H1 (cell line): ENCODE measurements at regions not wholly inside any gene's neighbourhood (a gene's known extent, or its start where the extent isn't known, plus 50 kb on each side); places are given as distances from the start of the nearest gene placed in this dataset.

Source experiments
- CTCF ChIA-PET: fragments of 300-600 bp; sonication (Branson Sonifier 250); formaldehyde crosslinking; loops from one replicate; lab custom pipeline; 2021; ENCODE audit not compliant: partially characterized antibody; lab: Charles Lee
- POLR2A ChIA-PET: fragments of 300-600 bp; sonication (Branson Sonifier 250); formaldehyde crosslinking; loops from one replicate; lab custom pipeline; 2021; ENCODE audit warnings: inconsistent platforms; ENCODE audit not compliant: partially characterized antibody; lab: Charles Lee
- DNase-seq, 2 experiments: peaks; one replicate each; pipeline versions ENCODE4 v3.0.0 to v3.0.0-alpha.2; 2010 to 2022; ENCODE audit warnings: low spot score in 2 of 2, low read depth in 1 of 2, mixed read lengths in 1 of 2
- FAIRE-seq: peaks from 2 replicates; lab custom pipeline; 2011; peaks lifted over from hg19 to GRCh38; lab: Jason Lieb, UNC
- H2AFZ ChIP-seq: 2 replicates; pipeline ENCODE4 v1.8.1; 2012; ENCODE audit warnings: low read length, inconsistent platforms
- H2AK5ac ChIP-seq: 2 replicates; pipeline ENCODE4 v1.6.1; 2013; ENCODE audit warnings: low read depth, low read length
- H2BK120ac ChIP-seq: replicated peaks from 2 replicates; pipeline ENCODE3; 2013; ENCODE audit warnings: low read depth, low read length, inconsistent platforms
- H2BK12ac ChIP-seq: 2 replicates; pipeline ENCODE4 v1.6.1; 2013; ENCODE audit warnings: low read depth, low read length
- H2BK15ac ChIP-seq: 2 replicates; pipeline ENCODE4 v1.6.1; 2013; ENCODE audit warnings: low read length
- H2BK20ac ChIP-seq: 2 replicates; pipeline ENCODE4 v1.6.1; 2013; ENCODE audit warnings: low read length
- H2BK5ac ChIP-seq: 2 replicates; pipeline ENCODE4 v1.6.1; 2013; ENCODE audit warnings: low read depth, low read length
- H3K14ac ChIP-seq: 2 replicates; pipeline ENCODE4 v1.6.1; 2013; ENCODE audit warnings: inconsistent platforms; ENCODE audit not compliant: insufficient read length
- H3K18ac ChIP-seq: 2 replicates; pipeline ENCODE4 v1.6.1; 2013; ENCODE audit warnings: low read length; ENCODE audit errors: extremely low read depth
- H3K23ac ChIP-seq: 2 replicates; pipeline ENCODE4 v1.6.1; 2013; ENCODE audit warnings: inconsistent platforms; ENCODE audit not compliant: insufficient read length
- H3K23me2 ChIP-seq: 2 replicates; pipeline ENCODE4 v1.6.1; 2013; ENCODE audit warnings: low read depth, low read length
- H3K27ac ChIP-seq: 2 replicates; pipeline ENCODE4 v1.6.1; 2011; ENCODE audit warnings: low read depth, low read length, inconsistent platforms
- H3K27me3 ChIP-seq, 4 experiments: replicated peaks in 1 of 4; 1 replicate in 1 of 4; 2 replicates in 3 of 4; pipeline versions ENCODE4 v1.6.1 to v1.8.1; 2011 to 2013; ENCODE audit warnings: low read length in 3 of 4, mild to moderate bottlenecking in 3 of 4, inconsistent platforms in 2 of 4, mixed read lengths in 2 of 4, moderate library complexity in 1 of 4; ENCODE audit not compliant: control insufficient read depth in 3 of 4, insufficient read depth in 3 of 4; ENCODE audit errors: extremely low read depth in 1 of 4
- H3K36me3 ChIP-seq, 4 experiments: 2 replicates each; pipeline versions ENCODE4 v1.6.1 to v1.8.1; 2011 to 2013; ENCODE audit warnings: mild to moderate bottlenecking in 4 of 4, low read length in 3 of 4, moderate library complexity in 2 of 4, control low read depth in 1 of 4, inconsistent platforms in 1 of 4; ENCODE audit not compliant: insufficient read depth in 4 of 4, control insufficient read depth in 2 of 4
- H3K4ac ChIP-seq: replicated peaks from 2 replicates; pipeline ENCODE3; 2013; ENCODE audit warnings: low read length, low read depth, mixed read lengths, inconsistent platforms; ENCODE audit not compliant: insufficient read length
- H3K4me1 ChIP-seq, 4 experiments: replicated peaks in 1 of 4; 1 replicate in 1 of 4; 2 replicates in 3 of 4; pipeline versions ENCODE4 v1.6.1 to v1.8.1; 2011 to 2013; ENCODE audit warnings: low read length in 3 of 4, inconsistent platforms in 2 of 4, mixed read lengths in 1 of 4; ENCODE audit not compliant: insufficient read depth in 4 of 4, control insufficient read depth in 3 of 4
- H3K4me2 ChIP-seq, 2 experiments: 2 replicates each; pipeline versions ENCODE4 v1.6.1 to v1.8.1; 2011 to 2013; ENCODE audit warnings: low read depth in 2 of 2, low read length in 2 of 2, control low read depth in 1 of 2, inconsistent platforms in 1 of 2, mild to moderate bottlenecking in 1 of 2; ENCODE audit not compliant: insufficient read depth in 1 of 2
- H3K4me3 ChIP-seq, 4 experiments: fragments of 200-600, 300-600 bp in 1 of 4; sonication (generic), shearing (Covaris generic), sonication (Bioruptor Twin) in 1 of 4; 2 replicates each; pipeline versions ENCODE4 v1.5.1 to v1.8.1; 2011 to 2016; ENCODE audit warnings: low read length in 4 of 4, low read depth in 3 of 4, control low read depth in 2 of 4, inconsistent platforms in 2 of 4, mild to moderate bottlenecking in 2 of 4, mixed read lengths in 1 of 4, moderate library complexity in 1 of 4; ENCODE audit not compliant: insufficient read depth in 2 of 4; ENCODE audit errors: extremely low read depth in 1 of 4
- H3K56ac ChIP-seq: replicated peaks from 2 replicates; pipeline ENCODE3; 2013; ENCODE audit warnings: low read depth, mild to moderate bottlenecking, mixed read lengths, low read length, inconsistent platforms; ENCODE audit not compliant: insufficient read length
- H3K79me1 ChIP-seq: 2 replicates; pipeline ENCODE4 v1.6.1; 2013; ENCODE audit warnings: low read depth, low read length, control low read depth
- H3K79me2 ChIP-seq, 2 experiments: 2 replicates each; pipeline versions ENCODE4 v1.6.1 to v1.8.1; 2012 to 2013; ENCODE audit warnings: low read length in 2 of 2, mild to moderate bottlenecking in 2 of 2, inconsistent platforms in 1 of 2; ENCODE audit not compliant: insufficient read depth in 2 of 2, control insufficient read depth in 1 of 2
- H3K9ac ChIP-seq, 4 experiments: replicated peaks in 1 of 4; 1 replicate in 1 of 4; 2 replicates in 3 of 4; pipeline versions ENCODE4 v1.6.1 to v1.8.1; 2011 to 2013; ENCODE audit warnings: low read depth in 3 of 4, low read length in 3 of 4, control low read depth in 2 of 4, mild to moderate bottlenecking in 2 of 4, moderate library complexity in 2 of 4, inconsistent platforms in 1 of 4; ENCODE audit errors: extremely low read depth in 1 of 4
- H3K9me3 ChIP-seq, 2 experiments: 2 replicates each; pipeline versions ENCODE4 v1.6.1 to v1.8.1; 2012 to 2013; ENCODE audit warnings: mild to moderate bottlenecking in 2 of 2, moderate library complexity in 2 of 2, control low read depth in 1 of 2, inconsistent platforms in 1 of 2, low read depth in 1 of 2, low read length in 1 of 2, mixed read lengths in 1 of 2; ENCODE audit not compliant: insufficient read depth in 2 of 2
- H4K20me1 ChIP-seq, 2 experiments: replicated peaks in 1 of 2; 2 replicates each; pipeline versions ENCODE3 to v1.8.1; 2011 to 2013; ENCODE audit warnings: inconsistent platforms in 2 of 2, low read length in 2 of 2, mild to moderate bottlenecking in 1 of 2; ENCODE audit not compliant: insufficient read depth in 2 of 2, control insufficient read depth in 1 of 2
- H4K5ac ChIP-seq: 2 replicates; pipeline ENCODE4 v1.6.1; 2013; ENCODE audit warnings: low read length, low read depth, mixed read lengths, inconsistent platforms; ENCODE audit not compliant: insufficient read length
- H4K8ac ChIP-seq: 2 replicates; pipeline ENCODE4 v1.8.0; 2013; ENCODE audit warnings: mild to moderate bottlenecking, moderate library complexity, low read length, inconsistent platforms; ENCODE audit not compliant: insufficient read depth; ENCODE audit errors: extremely low read depth
- H4K91ac ChIP-seq: replicated peaks from 2 replicates; pipeline ENCODE3; 2013; ENCODE audit warnings: low read length, mixed read lengths, inconsistent platforms; ENCODE audit not compliant: insufficient read length
- SIN3A ChIP-seq, 2 experiments: IDR thresholded peaks in 1 of 2; conservative IDR thresholded peaks in 1 of 2; 2 replicates each; pipeline ENCODE4 v1.6.1; 2011 to 2012; ENCODE audit warnings: low read length in 2 of 2, improper control_type of control experiment in 1 of 2, low read depth in 1 of 2, mild to moderate bottlenecking in 1 of 2
- SP4 ChIP-seq: IDR thresholded peaks from 2 replicates; pipeline ENCODE4 v1.6.1; 2012; ENCODE audit warnings: low read length, inconsistent platforms
- WGBS, 2 experiments: shearing (Covaris generic) in 1 of 2; methylation state at CpG; one replicate each; pipeline versions ENCODE4 v1.1.6 to v1.1.7; 2013 to 2015; ENCODE audit warnings: low lambda C conversion rate in 2 of 2, mixed read lengths in 2 of 2, inconsistent platforms in 1 of 2, low coverage in 1 of 2, missing lambda C conversion rate in 1 of 2; ENCODE audit not compliant: insufficient replicate concordance in 2 of 2, insufficient coverage in 1 of 2, insufficient read length in 1 of 2; ENCODE audit errors: extremely low coverage in 1 of 2, missing lambda C conversion rate in 1 of 2; 5-methylcytosine and 5-hydroxymethylcytosine counted together

GRCh38 chr11:38952698-38953097 is 2354.7 kb upstream of the RAG2 start:
- Histone ChIP-seq H3K4me1 (no peaks in the 10 kb centered on the region), H3K79me2 (no peaks in the 10 kb centered on the region), H3K23ac (no peak overlapping the region), H3K79me1 (no peaks in the 10 kb centered on the region), H3K23me2 (no peaks in the 10 kb centered on the region), H3K9ac (no peak overlapping the region), H2AFZ (no peak overlapping the region; the same call in 1 of the 2 replicates), H3K27me3 (no peaks in the 10 kb centered on the region), H2BK15ac (no peak overlapping the region), H3K56ac (no peak overlapping the region), H2BK12ac (no peak overlapping the region), H3K27ac (no peak overlapping the region), H3K18ac (no peak overlapping the region), H3K14ac (no peak overlapping the region), H3K4me3 (no peak overlapping the region), H2BK5ac (no peak overlapping the region), H4K8ac (no peak overlapping the region), H3K4me2 (no peak overlapping the region), H3K9me3 (peaks cover 0 to 1% of the 10 kb centered on the region in 2 experiments; a peak in 2 of 4 replicates), H4K91ac (no peak overlapping the region), H2AK5ac (no peak overlapping the region), H3K4ac (no peak overlapping the region), H3K36me3 (no peaks in the 10 kb centered on the region), H4K20me1 (no peaks in the 10 kb centered on the region), H2BK120ac (no peak overlapping the region), H4K5ac (no peak overlapping the region), H2BK20ac (no peak overlapping the region)
- CTCF ChIA-PET: no interaction called here
- TF ChIP-seq SP4 (no peak), SIN3A (conservative IDR thresholded peaks at IDR 0.05 in 1 of 2, IDR thresholded peaks at IDR 0.05 in 1 of 2; ENCODE audit: low read depth in 1 of 2, low read length in 2 of 2) (no peak)
- no peak for DNase-seq
- FAIRE-seq: no peak
- WGBS, 2 experiments: 86% methylated on average over 4 of the region's 4 CpGs; no CpG with 5 or more reads in 1 of the 2 experiments
- POLR2A ChIA-PET: no interaction called here
